Spleen (tissue), 11 donors: ENCODE measurements at regions not wholly inside any gene's neighbourhood (a gene's known extent, or its start where the extent isn't known, plus 50 kb on each side); places are given as distances from the start of the nearest gene placed in this dataset.

Source experiments
- DNase-seq: peaks from one replicate; pipeline ENCODE4 v3.0.0-alpha.2; 2020
- H3K27ac ChIP-seq, 8 donors: fragments of 200-600 bp; sonication (generic) in 7 of 8; 1 replicate in 4 of 8; 2 replicates in 4 of 8; pipeline versions ENCODE4 v1.5.0 to v1.8.0; 2016 to 2021; ENCODE audit warnings: inconsistent platforms in 4 of 8, mild to moderate bottlenecking in 4 of 8, moderate library complexity in 1 of 8
- H3K27me3 ChIP-seq, 7 donors: fragments of 200-600 bp; sonication (generic) in 6 of 7; replicated peaks in 1 of 7; 1 replicate in 4 of 7; 2 replicates in 3 of 7; pipeline versions ENCODE4 v1.5.0 to v1.8.0; 2016 to 2021; ENCODE audit warnings: inconsistent platforms in 3 of 7, mild to moderate bottlenecking in 1 of 7
- H3K36me3 ChIP-seq, 6 donors: fragments of 200-600 bp; sonication (generic) in 5 of 6; 1 replicate in 4 of 6; 2 replicates in 2 of 6; pipeline versions ENCODE4 v1.5.0 to v1.8.0; 2016 to 2021; ENCODE audit warnings: inconsistent platforms in 2 of 6
- H3K4me1 ChIP-seq, 6 donors: fragments of 200-600 bp; sonication (generic) in 5 of 6; 1 replicate in 3 of 6; 2 replicates in 3 of 6; pipeline versions ENCODE4 v1.5.0 to v1.8.0; 2016 to 2021; ENCODE audit warnings: inconsistent platforms in 3 of 6
- H3K4me3 ChIP-seq, 8 donors: fragments of 200-600 bp; sonication (generic) in 7 of 8; 1 replicate in 4 of 8; 2 replicates in 4 of 8; pipeline versions ENCODE4 v1.5.0 to v1.8.0; 2016 to 2021; ENCODE audit warnings: inconsistent platforms in 4 of 8, mild to moderate bottlenecking in 4 of 8, moderate library complexity in 2 of 8
- H3K9me3 ChIP-seq, 8 donors: fragments of 200-600 bp; sonication (generic) in 7 of 8; 1 replicate in 4 of 8; 2 replicates in 4 of 8; pipeline versions ENCODE4 v1.5.0 to v1.8.0; 2016 to 2021; ENCODE audit warnings: inconsistent platforms in 4 of 8
- POLR2A ChIP-seq, 3 donors: fragments of 450-650 bp; IDR thresholded peaks; one replicate each; pipeline ENCODE4 v1.5.1; 2017; ENCODE audit warnings: antibody characterized with exemption in 3 of 3, mild to moderate bottlenecking in 1 of 3
- POLR2AphosphoS5 ChIP-seq, 3 donors: sonication (generic); formaldehyde crosslinking; IDR thresholded peaks; one replicate each; pipeline ENCODE4 v1.5.1; 2017; ENCODE audit warnings: antibody characterized with exemption in 3 of 3
- WGBS, 5 donors: extraction: QIAGEN DNeasy Blood & Tissue Kit in 3 of 5; methylation state at CpG; one replicate each; pipeline versions ENCODE4 v1.1.5 to v1.1.7; 2013 to 2018; 5-methylcytosine and 5-hydroxymethylcytosine counted together
- intact Hi-C: fragments of 100-400 bp; cut with DNase I; formaldehyde crosslinking; loops from one replicate; pipeline ENCODE4 v1.15.0; 2023; ENCODE audit warnings: low total_unique reads
- TF ChIP-seq, protein P1 (sequence below), 11 experiments: fragments of 200-600 bp in 7 of 11; fragments of 450-650 bp in 4 of 11; sonication (generic) in 4 of 11; IDR thresholded peaks in 8 of 11; conservative IDR thresholded peaks in 3 of 11; 1 replicate in 7 of 11; 2 replicates in 4 of 11; pipeline versions ENCODE4 v1.4.0 to v1.8.0; 2016 to 2021; ENCODE audit warnings: antibody characterized with exemption in 11 of 11, inconsistent platforms in 4 of 11, mild to moderate bottlenecking in 1 of 11
- donor health status: healthy with polysubstance abuse.
- donor health status: DM: no; HTN: no; CAD: no; lungs with moderate emphysema.
- donor health status: DM: no; HTN: no; CAD: no.
- donor health status: Bipolar disorder and iron deficiency.
- donor health status: healthy.
- donor health status: DM: no; HTN: no; CAD: no.
- donor health status: DM: yes; HTN: yes; CAD: no.

DNA sequence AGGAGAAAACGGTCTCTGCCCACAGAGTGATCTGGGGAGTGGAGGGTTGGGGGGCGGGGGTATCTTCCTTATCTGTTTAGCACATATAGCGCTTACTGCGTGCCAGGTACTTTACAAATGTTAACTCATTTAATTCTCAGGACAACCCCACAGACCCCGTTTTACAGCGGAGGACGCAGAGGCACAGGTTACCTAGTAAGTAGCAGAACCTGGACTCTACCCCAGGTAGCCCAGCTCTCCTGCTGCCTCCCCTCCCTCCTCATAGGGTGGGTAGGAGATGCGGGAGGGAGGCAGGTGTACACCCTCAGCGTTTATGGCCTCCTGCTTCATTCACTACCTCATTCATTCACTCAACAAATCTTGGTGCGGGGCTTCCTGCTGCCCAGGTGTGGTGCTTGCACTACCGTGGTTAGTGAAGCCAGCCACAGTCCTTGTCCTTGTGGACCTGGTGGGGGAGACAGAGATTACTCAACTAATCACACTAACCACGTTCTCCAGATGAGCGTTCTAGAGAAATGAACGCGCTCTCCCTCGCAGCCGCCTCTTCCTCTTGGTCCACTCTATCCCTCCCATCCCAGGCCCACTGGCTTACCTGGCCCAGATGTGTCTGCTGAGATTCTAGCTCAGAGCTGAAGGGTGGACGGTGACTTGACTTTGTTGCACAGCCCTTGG, 102.0 kb downstream of the IER5 start:
- H3K9me3 ChIP-seq = peaks cover 0 to 8% (median 0%) of the 10 kb centered on the region in 8 donors
- H3K36me3 ChIP-seq = no peaks in the 10 kb centered on the region
- peaks cover 0 to 39% (median 8%) of the 10 kb centered on the region in 7 donors for H3K27me3 ChIP-seq
- TF ChIP-seq POLR2AphosphoS5 (IDR thresholded peaks at IDR 0.05) = no peak
- TF ChIP-seq, protein P1, sequence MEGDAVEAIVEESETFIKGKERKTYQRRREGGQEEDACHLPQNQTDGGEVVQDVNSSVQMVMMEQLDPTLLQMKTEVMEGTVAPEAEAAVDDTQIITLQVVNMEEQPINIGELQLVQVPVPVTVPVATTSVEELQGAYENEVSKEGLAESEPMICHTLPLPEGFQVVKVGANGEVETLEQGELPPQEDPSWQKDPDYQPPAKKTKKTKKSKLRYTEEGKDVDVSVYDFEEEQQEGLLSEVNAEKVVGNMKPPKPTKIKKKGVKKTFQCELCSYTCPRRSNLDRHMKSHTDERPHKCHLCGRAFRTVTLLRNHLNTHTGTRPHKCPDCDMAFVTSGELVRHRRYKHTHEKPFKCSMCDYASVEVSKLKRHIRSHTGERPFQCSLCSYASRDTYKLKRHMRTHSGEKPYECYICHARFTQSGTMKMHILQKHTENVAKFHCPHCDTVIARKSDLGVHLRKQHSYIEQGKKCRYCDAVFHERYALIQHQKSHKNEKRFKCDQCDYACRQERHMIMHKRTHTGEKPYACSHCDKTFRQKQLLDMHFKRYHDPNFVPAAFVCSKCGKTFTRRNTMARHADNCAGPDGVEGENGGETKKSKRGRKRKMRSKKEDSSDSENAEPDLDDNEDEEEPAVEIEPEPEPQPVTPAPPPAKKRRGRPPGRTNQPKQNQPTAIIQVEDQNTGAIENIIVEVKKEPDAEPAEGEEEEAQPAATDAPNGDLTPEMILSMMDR (IDR thresholded peaks at IDR 0.05 in 8 of 11, conservative IDR thresholded peaks at IDR 0.05 in 3 of 11) = no peak
- TF ChIP-seq POLR2A (IDR thresholded peaks at IDR 0.05) = no peak
- peak overlapping the region in 2 of 8 donors; percentile 25 to 50 for H3K4me3 ChIP-seq
- H3K4me1 ChIP-seq = peaks cover 0 to 13% (median 9%) of the 10 kb centered on the region in 6 donors
- intact Hi-C loops = no loop called here
- no peak overlapping the region for H3K27ac ChIP-seq
- DNase-seq = no peak
- WGBS, 5 donors = 53 to 65% (median 58%) methylated on average over 18 of the region's 18 CpGs

DNA sequence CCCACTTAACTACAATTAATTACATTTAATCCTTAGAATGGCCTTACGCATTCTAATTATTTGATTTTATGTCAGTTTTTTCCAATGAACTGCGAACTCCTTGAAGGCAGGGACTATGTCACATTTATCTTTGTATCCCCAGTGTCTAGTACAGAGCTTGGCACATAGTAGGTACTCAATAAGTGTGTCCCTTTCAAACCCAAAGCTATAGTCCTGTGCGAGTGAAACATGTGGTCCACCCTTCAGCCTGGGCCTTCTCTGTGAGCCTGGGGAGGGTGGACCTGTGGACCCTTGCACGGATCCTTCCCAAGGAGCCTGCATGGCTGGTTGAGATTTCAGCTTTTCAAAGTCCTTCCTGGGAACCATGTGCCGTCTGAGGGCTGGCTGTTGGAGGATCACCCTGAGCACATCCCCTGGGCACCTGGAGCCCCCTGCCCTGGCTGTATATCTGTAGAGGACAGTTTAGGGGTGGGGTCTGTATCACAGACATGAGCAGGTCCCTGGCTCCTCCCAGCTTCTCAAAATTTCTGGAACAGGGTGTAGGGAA, 103.1 kb downstream of the IER5 start:
- no peaks in the 10 kb centered on the region for H3K36me3 ChIP-seq
- no peak for DNase-seq
- no peak for TF ChIP-seq POLR2A (IDR thresholded peaks at IDR 0.05)
- TF ChIP-seq POLR2AphosphoS5 (IDR thresholded peaks at IDR 0.05) = no peak
- TF ChIP-seq, protein P1 (IDR thresholded peaks at IDR 0.05 in 8 of 11, conservative IDR thresholded peaks at IDR 0.05 in 3 of 11) = no peak
- WGBS, 5 donors = 88 to 96% (median 90%) methylated on average over 3 to 5 of the region's 5 CpGs
- no peak overlapping the region for H3K27ac ChIP-seq
- peaks cover 0 to 8% (median 0%) of the 10 kb centered on the region in 8 donors for H3K9me3 ChIP-seq
- H3K27me3 ChIP-seq = peaks cover 0 to 38% (median 8%) of the 10 kb centered on the region in 7 donors
- intact Hi-C loops = no loop called here
- no peak overlapping the region for H3K4me3 ChIP-seq
- H3K4me1 ChIP-seq = peaks cover 0 to 13% (median 9%) of the 10 kb centered on the region in 6 donors

DNA sequence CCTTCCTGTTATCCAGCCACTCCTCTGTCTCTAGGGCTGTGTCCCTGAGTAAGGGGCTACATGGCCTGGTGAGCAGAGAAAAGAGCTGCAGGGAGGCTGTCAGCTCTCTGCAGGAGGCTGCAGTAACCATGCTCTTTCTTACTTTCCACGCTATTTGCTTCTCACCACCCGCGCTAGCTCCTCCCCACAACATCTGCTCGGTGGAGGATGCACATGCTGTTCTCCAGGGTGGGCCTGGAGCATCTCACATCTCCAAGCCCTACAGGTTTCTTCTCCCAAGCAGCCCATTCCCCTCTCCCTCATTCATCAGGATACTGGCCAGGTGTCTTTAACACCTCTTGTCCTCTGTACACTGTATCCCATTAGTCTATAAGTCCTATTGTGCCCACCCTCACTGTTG, 103.8 kb downstream of the IER5 start:
- TF ChIP-seq, protein P1 (IDR thresholded peaks at IDR 0.05 in 8 of 11, conservative IDR thresholded peaks at IDR 0.05 in 3 of 11) = no peak
- TF ChIP-seq POLR2AphosphoS5 (IDR thresholded peaks at IDR 0.05) (no peak), POLR2A (IDR thresholded peaks at IDR 0.05) (no peak)

DNA sequence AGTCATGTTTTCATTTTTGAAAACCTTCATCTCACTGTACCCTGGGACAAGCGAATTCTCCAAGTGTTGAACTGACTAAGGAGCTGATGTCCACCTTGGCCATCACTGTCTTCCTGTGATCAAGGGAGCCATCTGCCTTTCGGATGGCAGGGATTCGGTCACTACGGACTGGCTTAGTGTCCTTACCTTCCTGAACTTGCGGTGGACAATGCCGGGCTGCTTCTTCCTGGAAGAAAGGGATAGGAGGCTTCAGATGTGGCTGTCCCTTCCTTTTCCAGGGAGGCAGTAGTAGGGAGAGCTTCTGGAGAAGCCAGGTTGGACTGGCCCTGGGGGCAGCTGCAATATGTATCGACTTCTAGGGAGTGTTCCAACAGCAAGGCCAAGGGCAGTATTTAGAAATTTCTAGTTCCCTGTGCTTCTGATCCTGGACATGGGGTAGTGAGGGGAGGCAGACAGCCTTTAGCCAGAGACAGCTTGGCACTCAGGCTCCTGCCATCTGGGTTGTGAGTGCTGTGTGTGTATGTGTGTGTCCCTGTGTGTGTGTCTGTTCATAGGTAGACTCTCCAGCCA, 114.6 kb downstream of the IER5 start:
- DNase-seq = peak; percentile 42
- no peaks in the 10 kb centered on the region for H3K36me3 ChIP-seq
- H3K27me3 ChIP-seq = peaks cover 0 to 18% (median 0%) of the 10 kb centered on the region in 7 donors
- no peak overlapping the region for H3K27ac ChIP-seq
- intact Hi-C loops = no loop called here
- WGBS, 5 donors = 68 to 85% (median 77%) methylated on average over 7 of the region's 7 CpGs
- H3K4me1 ChIP-seq = no peaks in the 10 kb centered on the region
- peaks cover 0 to 9% (median 6%) of the 10 kb centered on the region in 8 donors for H3K9me3 ChIP-seq
- TF ChIP-seq POLR2AphosphoS5 (IDR thresholded peaks at IDR 0.05) = no peak
- TF ChIP-seq, protein P1 (IDR thresholded peaks at IDR 0.05 in 8 of 11, conservative IDR thresholded peaks at IDR 0.05 in 3 of 11) = no peak
- no peak for TF ChIP-seq POLR2A (IDR thresholded peaks at IDR 0.05)
- H3K4me3 ChIP-seq = no peak overlapping the region

More for the DNA sequence above, 103.8 kb downstream of the IER5 start:
- Histone ChIP-seq H3K36me3 (no peaks in the 10 kb centered on the region), H3K9me3 (peaks cover 0 to 8% (median 0%) of the 10 kb centered on the region in 8 donors), H3K27me3 (peaks cover 0 to 34% (median 8%) of the 10 kb centered on the region in 7 donors), H3K4me1 (peaks cover 0 to 13% (median 9%) of the 10 kb centered on the region in 6 donors), H3K27ac (no peak overlapping the region), H3K4me3 (no peak overlapping the region)
- WGBS, 5 donors = 71 to 87% (median 78%) methylated on average over 4 of the region's 4 CpGs
- no peak for DNase-seq
- intact Hi-C loops = no loop called here
